Stimulated activated naive CD8-positive, alpha-beta T cell treated with anti-CD3 and anti-CD28 coated beads, Interleukin-15, Interleukin-2, amounts not matched to agents 100 U/mL and 50 U/mL, for 24 hours (primary cell): ENCODE measurements at regions not wholly inside any gene's neighbourhood (a gene's known extent, or its start where the extent isn't known, plus 50 kb on each side); places are given as distances from the start of the nearest gene placed in this dataset.

Source experiments
- ATAC-seq: fragments of 150-1000 bp; cut with Tn5 transposase; one replicate; pipeline ENCODE4 v1.10.0; 2021
- DNase-seq: peaks from one replicate; pipeline ENCODE4 v3.0.0; 2021

GRCh38 chr6:99066044-99066443 is 118.3 kb upstream of the FBXL4 start:
- DNase-seq, result no peak
- ATAC-seq, result no peak

DNA sequence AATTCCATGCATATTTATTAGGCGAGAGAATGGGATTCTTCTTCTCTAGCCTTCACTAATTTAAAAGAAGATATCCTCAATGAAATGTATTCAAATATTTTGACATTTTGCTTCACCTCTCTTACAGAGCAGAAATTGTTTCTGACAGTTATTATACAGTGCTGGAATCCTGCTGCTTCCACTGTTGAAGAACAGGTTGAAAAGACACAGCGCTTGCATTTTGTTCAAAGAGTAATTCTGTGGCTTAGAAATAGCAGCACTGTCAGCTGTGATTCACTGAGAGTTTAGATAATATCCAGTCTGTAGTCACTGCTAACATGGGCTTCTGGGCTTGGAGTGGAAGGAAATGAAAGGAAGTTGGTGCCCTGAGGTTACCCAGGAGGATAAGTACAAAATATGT is 117.1 kb upstream of the FBXL4 start:
- ATAC-seq (no peak), DNase-seq (no peak)

DNA sequence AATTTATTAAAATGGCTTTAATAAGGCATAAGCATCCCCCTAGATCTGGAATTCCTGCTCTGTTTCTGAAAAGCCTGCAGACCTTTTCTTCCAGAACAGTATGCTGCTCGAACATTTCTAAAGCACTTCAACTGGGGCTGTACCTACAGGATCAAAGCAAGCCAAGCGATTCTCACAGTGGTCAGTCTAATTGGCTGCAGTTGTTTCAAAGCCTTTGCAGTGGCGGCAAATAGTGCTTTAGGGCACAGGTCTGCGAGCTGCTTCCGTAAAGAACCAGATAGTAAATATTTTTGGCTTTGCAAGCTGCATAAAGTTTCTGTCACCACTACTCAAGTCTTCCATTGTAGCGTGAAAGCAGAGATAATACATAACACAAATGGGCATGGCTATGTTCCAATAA is 88.9 kb upstream of the FBXL4 start:
- ATAC-seq (no peak), DNase-seq (no peak)

DNA sequence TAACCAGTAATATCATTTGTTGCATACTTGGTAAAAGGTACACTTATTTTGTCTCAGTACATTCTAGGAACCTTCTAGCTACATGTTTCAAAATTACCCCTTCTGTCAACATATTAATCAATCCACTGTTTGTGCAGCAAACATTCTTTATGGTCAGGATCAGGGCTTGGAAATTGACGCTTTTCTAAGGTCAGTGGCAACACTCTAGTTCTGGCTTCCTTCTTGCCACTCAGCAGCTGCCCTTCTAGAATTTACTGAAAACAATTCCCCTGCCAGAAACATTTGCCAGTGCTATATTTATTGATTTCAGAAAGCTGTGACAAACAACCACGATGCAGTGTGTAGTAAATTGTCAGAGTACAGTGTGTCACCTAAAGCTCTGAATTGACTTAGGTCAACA is 84.7 kb upstream of the FBXL4 start:
- DNase-seq (no peak), ATAC-seq (no peak)

- DNase-seq, result no peak
- no peak for ATAC-seq
These were observed 84.2 kb upstream of the FBXL4 start for GRCh38 chr6:99031957-99032356.

DNA sequence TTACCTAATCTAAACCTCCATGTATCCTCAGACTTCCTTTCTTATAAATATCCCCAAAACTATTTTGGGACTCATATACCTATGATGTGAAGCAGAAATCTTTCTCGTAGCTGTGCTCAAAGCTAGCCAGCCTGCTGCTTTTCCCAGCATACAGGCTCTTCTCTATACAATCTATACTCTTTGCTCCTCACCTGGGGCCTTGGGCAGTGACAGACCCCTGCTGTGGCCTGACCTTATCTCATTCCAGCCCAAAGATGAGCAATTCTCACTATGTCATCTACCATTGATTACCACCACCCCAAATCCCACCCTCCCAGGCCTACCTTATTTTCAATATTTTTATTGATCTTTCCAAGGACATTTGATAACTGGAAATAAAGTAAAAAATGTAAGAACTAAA is 83.2 kb upstream of the FBXL4 start:
- ATAC-seq, result no peak
- DNase-seq, result no peak

DNA sequence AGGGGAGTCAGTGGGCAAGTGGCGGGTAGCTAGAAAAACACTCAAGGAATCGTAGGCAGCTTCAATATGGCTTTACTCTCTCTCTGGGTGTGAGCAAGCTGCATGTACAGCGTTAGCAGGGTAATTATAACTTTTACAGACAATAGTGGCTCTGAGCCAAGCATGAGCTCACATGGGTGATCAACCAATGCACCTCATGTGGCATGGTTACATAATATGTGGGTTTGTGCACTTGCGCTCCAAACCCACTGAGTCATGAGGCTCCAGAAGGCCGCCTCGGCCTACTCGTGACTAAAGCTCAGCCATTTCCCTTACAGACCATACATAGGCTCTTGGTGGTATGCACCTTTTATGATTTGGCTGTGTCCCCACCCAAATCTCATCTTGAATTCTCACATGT is 78.4 kb upstream of the FBXL4 start:
- no peak for DNase-seq
- ATAC-seq, result no peak

DNA sequence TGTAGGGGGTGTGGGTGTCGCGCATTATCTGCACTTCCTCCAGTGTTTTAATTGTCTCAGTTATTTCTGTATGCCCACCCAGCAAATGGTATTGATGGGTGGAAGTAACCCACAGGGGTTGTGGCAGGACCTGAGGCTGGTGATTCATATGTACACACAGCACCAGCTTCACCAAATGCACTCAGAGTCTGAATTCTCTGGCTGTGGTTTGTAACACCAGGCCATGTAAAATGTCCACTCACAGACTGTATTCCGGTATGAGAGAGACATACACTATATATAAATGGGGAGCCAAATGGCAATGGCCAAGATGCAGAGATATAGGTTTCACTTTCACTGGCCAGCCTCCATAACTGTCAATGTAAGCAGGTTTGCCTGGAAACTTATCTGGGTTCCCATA is 76.3 kb upstream of the FBXL4 start:
- DNase-seq (no peak), ATAC-seq (no peak)

DNA sequence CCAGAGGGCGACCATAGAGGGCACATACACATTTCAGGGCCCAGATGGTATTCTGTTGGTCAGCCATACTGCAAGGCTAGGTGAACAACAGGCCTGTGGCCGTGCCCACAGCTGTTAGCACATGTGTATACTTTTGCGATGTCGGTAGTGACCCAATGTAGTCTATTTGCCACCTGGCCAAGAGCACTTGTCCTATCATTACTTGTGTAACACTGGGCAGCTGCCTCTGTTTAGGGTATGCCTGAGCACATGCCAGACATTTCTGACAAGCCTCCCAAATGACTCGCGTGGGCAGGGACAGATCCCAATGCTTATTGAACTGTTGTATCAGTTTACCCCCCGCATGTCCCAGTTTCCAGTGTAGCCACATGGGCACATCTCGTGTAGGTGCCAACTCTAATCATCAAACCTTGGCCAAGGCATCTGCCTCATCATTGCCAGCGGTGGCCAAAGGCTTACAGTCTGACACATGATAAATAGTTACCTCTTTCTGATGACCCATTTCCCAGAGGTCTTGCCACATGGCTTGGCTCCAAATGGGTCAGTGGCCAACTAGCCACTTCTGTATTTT is 74.4 kb upstream of the FBXL4 start:
- ATAC-seq, result no peak
- no peak for DNase-seq

DNA sequence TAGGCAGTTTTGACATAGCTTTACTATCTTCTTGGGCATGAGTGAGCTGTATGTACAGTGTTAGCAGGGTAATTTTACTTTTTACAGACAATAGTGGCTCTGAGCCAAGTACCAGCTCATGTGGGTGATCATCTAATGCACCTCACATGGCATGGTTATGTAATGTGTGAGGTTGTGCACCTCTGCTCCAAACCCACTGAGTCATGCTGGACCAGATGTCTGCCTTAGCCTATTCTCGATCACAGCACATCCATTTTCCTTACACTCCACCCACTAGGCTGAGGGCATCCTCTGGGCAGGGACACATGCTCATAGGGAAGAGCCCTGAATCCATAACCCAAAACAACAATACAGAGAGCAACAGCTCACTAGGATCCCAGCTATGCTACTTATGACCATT is 71.6 kb upstream of the FBXL4 start:
- ATAC-seq, result no peak
- DNase-seq, result no peak

GRCh38 chr6:99017150-99017549 is 69.4 kb upstream of the FBXL4 start:
- DNase-seq, result no peak

DNA sequence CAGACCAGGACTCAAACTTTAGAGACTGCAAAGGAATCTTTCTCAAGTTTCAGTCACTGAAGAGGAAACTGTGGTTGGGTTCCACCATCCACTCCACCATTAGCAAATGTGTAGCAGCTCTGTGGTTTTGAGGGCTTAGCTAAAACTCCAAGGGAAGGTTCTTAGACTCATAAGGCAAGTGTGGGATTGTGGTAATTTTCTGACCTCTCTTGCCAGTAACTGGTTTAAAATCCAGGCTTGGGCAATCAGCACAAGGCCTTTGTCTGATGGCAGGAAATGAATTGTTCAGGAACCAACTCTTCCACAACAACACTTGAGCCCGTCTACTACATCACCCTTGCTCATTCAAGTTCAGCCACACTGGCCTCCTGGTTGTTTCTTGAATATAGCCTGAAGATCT is 68.6 kb upstream of the FBXL4 start:
- DNase-seq (no peak), ATAC-seq (peak; percentile 23)

More at GRCh38 chr6:99017150-99017549, 69.4 kb upstream of the FBXL4 start:
- ATAC-seq, result no peak

GRCh38 chr6:99014061-99014460 is 66.3 kb upstream of the FBXL4 start:
- ATAC-seq (no peak), DNase-seq (no peak)

DNA sequence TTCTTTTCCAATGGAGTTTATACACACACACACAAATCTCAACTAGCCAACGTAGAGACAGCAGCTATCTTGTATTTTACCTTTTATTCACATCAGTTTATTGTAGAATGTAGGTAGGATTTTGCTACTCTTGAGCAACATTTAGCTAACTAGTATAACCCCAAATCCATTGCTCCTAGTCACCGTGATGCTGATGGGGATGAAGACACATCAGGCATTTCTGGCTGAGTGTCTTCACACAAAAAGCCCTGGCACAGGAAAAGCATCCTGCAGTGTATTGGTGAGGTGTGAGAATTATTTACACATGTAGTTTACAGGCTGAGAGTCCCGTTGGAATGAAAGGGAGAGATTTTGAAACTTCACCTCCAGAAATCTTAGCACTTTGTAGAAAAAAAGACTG is 65.9 kb upstream of the FBXL4 start:
- ATAC-seq (no peak), DNase-seq (no peak)

- DNase-seq (no peak), ATAC-seq (no peak)
These were observed 65.4 kb upstream of the FBXL4 start for GRCh38 chr6:99013145-99013544.

- ATAC-seq (no peak), DNase-seq (no peak)
These were observed 63.4 kb upstream of the FBXL4 start for GRCh38 chr6:99011151-99011550.

DNA sequence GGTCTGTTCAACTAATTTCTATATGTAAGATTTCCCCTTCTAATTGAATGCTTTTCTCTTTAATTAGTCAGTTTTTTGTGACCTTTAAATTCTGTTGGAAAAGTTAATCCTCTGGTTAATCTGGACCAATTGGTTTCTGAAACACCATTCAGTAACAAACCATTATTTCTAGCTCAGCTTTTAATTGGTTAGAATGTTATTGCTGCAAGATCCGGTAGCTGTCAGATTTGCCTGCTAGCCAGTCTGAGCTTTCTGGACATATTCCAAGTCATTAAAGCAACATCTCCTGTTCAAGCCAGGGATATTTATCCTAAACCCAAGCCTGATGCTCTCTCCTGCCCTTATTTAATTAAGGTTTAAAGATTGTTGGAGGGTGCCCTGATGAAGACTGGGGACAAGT is 55.1 kb upstream of the FBXL4 start:
- ATAC-seq (no peak), DNase-seq (no peak)

GRCh38 chr6:98998103-98998502 is 50.4 kb upstream of the FBXL4 start:
- DNase-seq (no peak), ATAC-seq (no peak)
